G401.6 (cell line): ENCODE measurements at regions not wholly inside any gene's neighbourhood (a gene's known extent, or its start where the extent isn't known, plus 50 kb on each side); places are given as distances from the start of the nearest gene placed in this dataset.
"Not testable (repeated sequence)": the region's sequence is repeated elsewhere in the genome, so short reads cannot be mapped to it uniquely, and the experiment has no call there.

Source experiments
- FAIRE-seq: peaks from 2 replicates; lab custom pipeline; 2012; peaks lifted over from hg19 to GRCh38; lab: Jason Lieb, UNC

GRCh38 chr2:19098467-19099160 is 259.8 kb downstream of the OSR1 start:
- FAIRE-seq = no peak

- FAIRE-seq = not testable (repeated sequence)
Measured at GRCh38 chr2:19089476-19089875, 268.9 kb downstream of the OSR1 start.

GRCh38 chr2:19086231-19086651 is 272.2 kb downstream of the OSR1 start:
- no peak for FAIRE-seq

GRCh38 chr2:19078709-19079108 is 279.7 kb downstream of the OSR1 start:
- no peak for FAIRE-seq

- FAIRE-seq = no peak
Measured at GRCh38 chr2:19073522-19073921, 284.9 kb downstream of the OSR1 start.

- no peak for FAIRE-seq
Measured at GRCh38 chr2:19072161-19072560, 286.3 kb downstream of the OSR1 start.

- FAIRE-seq = no peak
Measured at GRCh38 chr2:19070886-19071285, 287.5 kb downstream of the OSR1 start.

- FAIRE-seq = no peak
Measured at GRCh38 chr2:19068206-19068605, 290.2 kb downstream of the OSR1 start.

- FAIRE-seq = no peak
Measured at GRCh38 chr2:19062370-19062769, 296.1 kb downstream of the OSR1 start.

- no peak for FAIRE-seq
Measured at GRCh38 chr2:19059076-19059475, 299.3 kb downstream of the OSR1 start.

- FAIRE-seq = no peak
Measured at GRCh38 chr2:19051203-19051831, 307.1 kb downstream of the OSR1 start.

- no peak for FAIRE-seq
Measured at GRCh38 chr2:19050354-19050753, 308.1 kb downstream of the OSR1 start.

- FAIRE-seq = no peak
Measured at GRCh38 chr2:19048593-19049266, 309.7 kb downstream of the OSR1 start.

- no peak for FAIRE-seq
Measured at GRCh38 chr2:19046986-19047780, 311.2 kb downstream of the OSR1 start.

- FAIRE-seq = no peak
Measured at GRCh38 chr2:19045151-19045550, 313.3 kb downstream of the OSR1 start.

- FAIRE-seq = no peak
Measured at GRCh38 chr2:19043893-19044292, 314.5 kb downstream of the OSR1 start.

- FAIRE-seq = no peak
Measured at GRCh38 chr2:19041434-19042041, 316.9 kb downstream of the OSR1 start.

GRCh38 chr2:19038071-19039015 is 320.1 kb downstream of the OSR1 start:
- FAIRE-seq = no peak

- no peak for FAIRE-seq
Measured at GRCh38 chr2:19036091-19036490, 322.3 kb downstream of the OSR1 start.

- no peak for FAIRE-seq
Measured at GRCh38 chr2:19035238-19035637, 323.2 kb downstream of the OSR1 start.

GRCh38 chr2:19033240-19033639 is 325.2 kb downstream of the OSR1 start:
- no peak for FAIRE-seq
